ENCODE measurements at regions not wholly inside any gene's neighbourhood (a gene's known extent, or its start where the extent isn't known, plus 50 kb on each side); places are given as distances from the start of the nearest gene placed in this dataset.
"Not testable (repeated sequence)": the region's sequence is repeated elsewhere in the genome, so short reads cannot be mapped to it uniquely, and the experiment has no call there.

- not testable (repeated sequence) for H3K4me3 ChIP-seq (ENCODE audit: low read depth, low read length)
Observed at GRCh38 chr20:30164389-30164788, 1093.1 kb upstream of the DEFB115 start.

GRCh38 chr20:30167540-30167939 is 1089.9 kb upstream of the DEFB115 start:
- DNase-seq (ENCODE audit: low read depth): no peak
- H3K27me3 ChIP-seq (ENCODE audit: control insufficient read depth, insufficient read depth, low read length): no peaks in the 10 kb centered on the region
- no peak overlapping the region for H3K4me3 ChIP-seq (ENCODE audit: low read depth, low read length)
- no peak for TF ChIP-seq CTCF (IDR thresholded peaks at IDR 0.05; ENCODE audit: insufficient read depth, low read length, poor library complexity, severe bottlenecking)
- H3K36me3 ChIP-seq (ENCODE audit: control insufficient read depth, insufficient read depth, low read length): no peaks in the 10 kb centered on the region

More at GRCh38 chr20:30164389-30164788, 1093.1 kb upstream of the DEFB115 start:
- not testable (repeated sequence) for DNase-seq (ENCODE audit: low read depth); H3K27me3 ChIP-seq (ENCODE audit: control insufficient read depth, insufficient read depth, low read length); H3K36me3 ChIP-seq (ENCODE audit: control insufficient read depth, insufficient read depth, low read length)

- no peaks in the 10 kb centered on the region for H3K36me3 ChIP-seq (ENCODE audit: control insufficient read depth, insufficient read depth, low read length)
- TF ChIP-seq CTCF (IDR thresholded peaks at IDR 0.05; ENCODE audit: insufficient read depth, low read length, poor library complexity, severe bottlenecking): no peak
- no peak for DNase-seq (ENCODE audit: low read depth)
- H3K27me3 ChIP-seq (ENCODE audit: control insufficient read depth, insufficient read depth, low read length): no peaks in the 10 kb centered on the region
- no peak overlapping the region for H3K4me3 ChIP-seq (ENCODE audit: low read depth, low read length)
Observed at GRCh38 chr20:30168025-30168799, 1089.3 kb upstream of the DEFB115 start.

- Histone ChIP-seq H3K36me3 (ENCODE audit: control insufficient read depth, insufficient read depth, low read length) (no peaks in the 10 kb centered on the region), H3K27me3 (ENCODE audit: control insufficient read depth, insufficient read depth, low read length) (no peaks in the 10 kb centered on the region), H3K4me3 (ENCODE audit: low read depth, low read length) (no peak overlapping the region)
- no peak for TF ChIP-seq CTCF (IDR thresholded peaks at IDR 0.05; ENCODE audit: insufficient read depth, low read length, poor library complexity, severe bottlenecking)
- DNase-seq (ENCODE audit: low read depth): no peak
Observed at GRCh38 chr20:30168800-30169138, 1088.7 kb upstream of the DEFB115 start.

- Histone ChIP-seq H3K4me3 (ENCODE audit: low read depth, low read length) (no peak overlapping the region), H3K36me3 (ENCODE audit: control insufficient read depth, insufficient read depth, low read length) (no peaks in the 10 kb centered on the region), H3K27me3 (ENCODE audit: control insufficient read depth, insufficient read depth, low read length) (no peaks in the 10 kb centered on the region)
- no peak for DNase-seq (ENCODE audit: low read depth)
- TF ChIP-seq CTCF (IDR thresholded peaks at IDR 0.05; ENCODE audit: insufficient read depth, low read length, poor library complexity, severe bottlenecking): no peak
Observed at GRCh38 chr20:30175681-30176080, 1081.8 kb upstream of the DEFB115 start.

- H3K36me3 ChIP-seq (ENCODE audit: control insufficient read depth, insufficient read depth, low read length); H3K4me3 ChIP-seq (ENCODE audit: low read depth, low read length); H3K27me3 ChIP-seq (ENCODE audit: control insufficient read depth, insufficient read depth, low read length); DNase-seq (ENCODE audit: low read depth): not testable (repeated sequence)
Observed at GRCh38 chr20:30183124-30183523, 1074.3 kb upstream of the DEFB115 start.

- not testable (repeated sequence) for DNase-seq (ENCODE audit: low read depth); H3K36me3 ChIP-seq (ENCODE audit: control insufficient read depth, insufficient read depth, low read length); H3K27me3 ChIP-seq (ENCODE audit: control insufficient read depth, insufficient read depth, low read length); H3K4me3 ChIP-seq (ENCODE audit: low read depth, low read length)
Observed at GRCh38 chr20:30191785-30192184, 1065.7 kb upstream of the DEFB115 start.

GRCh38 chr20:30234477-30234876 is 1023.0 kb upstream of the DEFB115 start:
- not testable (repeated sequence) for DNase-seq (ENCODE audit: low read depth); H3K27me3 ChIP-seq (ENCODE audit: control insufficient read depth, insufficient read depth, low read length); H3K36me3 ChIP-seq (ENCODE audit: control insufficient read depth, insufficient read depth, low read length); H3K4me3 ChIP-seq (ENCODE audit: low read depth, low read length)

GRCh38 chr20:30275073-30275472 is 982.4 kb upstream of the DEFB115 start:
- H3K27me3 ChIP-seq (ENCODE audit: control insufficient read depth, insufficient read depth, low read length); DNase-seq (ENCODE audit: low read depth); H3K4me3 ChIP-seq (ENCODE audit: low read depth, low read length); H3K36me3 ChIP-seq (ENCODE audit: control insufficient read depth, insufficient read depth, low read length): not testable (repeated sequence)
